Thyroid gland (tissue), 4 donors: ENCODE measurements at regions not wholly inside any gene's neighbourhood (a gene's known extent, or its start where the extent isn't known, plus 50 kb on each side); places are given as distances from the start of the nearest gene placed in this dataset.

Source experiments
- DNase-seq, 2 donors: peaks; one replicate each; pipeline ENCODE4 v3.0.0-alpha.2; 2019
- H3K27ac ChIP-seq, 3 donors: fragments of 200-600 bp; sonication (generic); 1 replicate in 2 of 3; 2 replicates in 1 of 3; pipeline ENCODE4 v1.5.1; 2016 to 2019; ENCODE audit warnings: mild to moderate bottlenecking in 1 of 3, moderate library complexity in 1 of 3
- H3K27me3 ChIP-seq: fragments of 200-600 bp; sonication (generic); one replicate; pipeline ENCODE4 v1.5.1; 2019
- H3K36me3 ChIP-seq, 2 donors: fragments of 200-600 bp; sonication (generic); one replicate each; pipeline ENCODE4 v1.5.1; 2016 to 2019
- H3K4me1 ChIP-seq, 2 donors: fragments of 200-600 bp; sonication (generic); one replicate each; pipeline ENCODE4 v1.5.1; 2017 to 2019
- H3K4me3 ChIP-seq, 3 donors: fragments of 200-600 bp; sonication (generic); replicated peaks in 1 of 3; 1 replicate in 2 of 3; 2 replicates in 1 of 3; pipeline ENCODE4 v1.5.1; 2016; ENCODE audit warnings: mild to moderate bottlenecking in 1 of 3
- H3K9me3 ChIP-seq: fragments of 200-600 bp; sonication (generic); one replicate; pipeline ENCODE4 v1.5.1; 2017
- POLR2A ChIP-seq, 2 donors: fragments of 450-650 bp; IDR thresholded peaks; one replicate each; pipeline ENCODE4 v1.6.1; 2017; ENCODE audit warnings: antibody characterized with exemption in 2 of 2, mild to moderate bottlenecking in 2 of 2, moderate library complexity in 1 of 2
- WGBS, 2 donors: methylation state at CpG; one replicate each; pipeline ENCODE4 v1.1.5; 2017; 5-methylcytosine and 5-hydroxymethylcytosine counted together
- intact Hi-C: fragments of 100-400 bp; cut with DNase I; formaldehyde crosslinking; loops from one replicate; pipeline ENCODE4 v1.15.1; 2023
- TF ChIP-seq, protein P1 (sequence below), 6 experiments: fragments of 200-600 bp in 3 of 6; fragments of 450-650 bp in 3 of 6; sonication (generic) in 3 of 6; IDR thresholded peaks; one replicate each; pipeline ENCODE4 v1.5.1; 2016 to 2019; ENCODE audit warnings: antibody characterized with exemption in 6 of 6, mild to moderate bottlenecking in 2 of 6, inconsistent platforms in 1 of 6, moderate library complexity in 1 of 6

GRCh38 chr3:159649951-159650350, 338.7 kb upstream of the IL12A start:
- no peak for DNase-seq
- Histone ChIP-seq H3K9me3 (no peaks in the 10 kb centered on the region), H3K4me1 (no peaks in the 10 kb centered on the region), H3K4me3 (no peak overlapping the region), H3K27me3 (no peaks in the 10 kb centered on the region), H3K36me3 (no peaks in the 10 kb centered on the region), H3K27ac (no peak overlapping the region)
- intact Hi-C loops, result no loop called here
- TF ChIP-seq POLR2A (IDR thresholded peaks at IDR 0.05), result no peak
- TF ChIP-seq, protein P1, sequence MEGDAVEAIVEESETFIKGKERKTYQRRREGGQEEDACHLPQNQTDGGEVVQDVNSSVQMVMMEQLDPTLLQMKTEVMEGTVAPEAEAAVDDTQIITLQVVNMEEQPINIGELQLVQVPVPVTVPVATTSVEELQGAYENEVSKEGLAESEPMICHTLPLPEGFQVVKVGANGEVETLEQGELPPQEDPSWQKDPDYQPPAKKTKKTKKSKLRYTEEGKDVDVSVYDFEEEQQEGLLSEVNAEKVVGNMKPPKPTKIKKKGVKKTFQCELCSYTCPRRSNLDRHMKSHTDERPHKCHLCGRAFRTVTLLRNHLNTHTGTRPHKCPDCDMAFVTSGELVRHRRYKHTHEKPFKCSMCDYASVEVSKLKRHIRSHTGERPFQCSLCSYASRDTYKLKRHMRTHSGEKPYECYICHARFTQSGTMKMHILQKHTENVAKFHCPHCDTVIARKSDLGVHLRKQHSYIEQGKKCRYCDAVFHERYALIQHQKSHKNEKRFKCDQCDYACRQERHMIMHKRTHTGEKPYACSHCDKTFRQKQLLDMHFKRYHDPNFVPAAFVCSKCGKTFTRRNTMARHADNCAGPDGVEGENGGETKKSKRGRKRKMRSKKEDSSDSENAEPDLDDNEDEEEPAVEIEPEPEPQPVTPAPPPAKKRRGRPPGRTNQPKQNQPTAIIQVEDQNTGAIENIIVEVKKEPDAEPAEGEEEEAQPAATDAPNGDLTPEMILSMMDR (IDR thresholded peaks at IDR 0.05), result no peak

DNA sequence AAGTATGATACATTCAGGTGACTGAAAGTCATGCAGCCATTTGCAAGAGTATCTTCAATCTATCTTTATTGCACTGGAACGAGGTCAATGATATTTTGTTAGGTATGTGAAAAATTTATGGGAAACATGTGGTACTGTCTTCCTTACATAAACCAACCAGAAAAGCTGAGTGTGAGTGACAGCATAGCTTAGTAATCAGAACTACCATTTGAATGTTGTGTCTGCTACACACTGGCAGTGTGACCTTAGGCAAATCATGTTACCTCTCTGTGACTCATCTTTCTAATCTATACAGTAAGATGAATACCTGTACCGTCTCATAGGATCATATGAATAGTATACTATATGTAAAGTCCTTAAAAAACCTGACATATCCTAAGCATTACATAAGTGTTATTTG, 337.9 kb upstream of the IL12A start:
- no peak overlapping the region for H3K4me3 ChIP-seq
- intact Hi-C loops, result no loop called here
- H3K27ac ChIP-seq, result no peak overlapping the region
- TF ChIP-seq, protein P1 (IDR thresholded peaks at IDR 0.05), result no peak
- no peak for TF ChIP-seq POLR2A (IDR thresholded peaks at IDR 0.05)
- H3K27me3 ChIP-seq, result no peaks in the 10 kb centered on the region
- DNase-seq, result no peak
- H3K4me1 ChIP-seq, result no peaks in the 10 kb centered on the region
- no peaks in the 10 kb centered on the region for H3K9me3 ChIP-seq
- WGBS, 2 donors, result 83% methylated on average over 2 of the region's 2 CpGs
- no peaks in the 10 kb centered on the region for H3K36me3 ChIP-seq

- intact Hi-C loops, result no loop called here
- WGBS, 2 donors, result 62 to 64% methylated on average over 2 of the region's 2 CpGs
- DNase-seq, result no peak
- no peak for TF ChIP-seq POLR2A (IDR thresholded peaks at IDR 0.05)
- TF ChIP-seq, protein P1 (IDR thresholded peaks at IDR 0.05), result no peak
- H3K4me3 ChIP-seq, result no peak overlapping the region
- no peaks in the 10 kb centered on the region for H3K27me3 ChIP-seq
- no peak overlapping the region for H3K27ac ChIP-seq
- H3K36me3 ChIP-seq, result no peaks in the 10 kb centered on the region
- no peaks in the 10 kb centered on the region for H3K9me3 ChIP-seq
- no peaks in the 10 kb centered on the region for H3K4me1 ChIP-seq
Measured at GRCh38 chr3:159652452-159652851, 336.2 kb upstream of the IL12A start.

DNA sequence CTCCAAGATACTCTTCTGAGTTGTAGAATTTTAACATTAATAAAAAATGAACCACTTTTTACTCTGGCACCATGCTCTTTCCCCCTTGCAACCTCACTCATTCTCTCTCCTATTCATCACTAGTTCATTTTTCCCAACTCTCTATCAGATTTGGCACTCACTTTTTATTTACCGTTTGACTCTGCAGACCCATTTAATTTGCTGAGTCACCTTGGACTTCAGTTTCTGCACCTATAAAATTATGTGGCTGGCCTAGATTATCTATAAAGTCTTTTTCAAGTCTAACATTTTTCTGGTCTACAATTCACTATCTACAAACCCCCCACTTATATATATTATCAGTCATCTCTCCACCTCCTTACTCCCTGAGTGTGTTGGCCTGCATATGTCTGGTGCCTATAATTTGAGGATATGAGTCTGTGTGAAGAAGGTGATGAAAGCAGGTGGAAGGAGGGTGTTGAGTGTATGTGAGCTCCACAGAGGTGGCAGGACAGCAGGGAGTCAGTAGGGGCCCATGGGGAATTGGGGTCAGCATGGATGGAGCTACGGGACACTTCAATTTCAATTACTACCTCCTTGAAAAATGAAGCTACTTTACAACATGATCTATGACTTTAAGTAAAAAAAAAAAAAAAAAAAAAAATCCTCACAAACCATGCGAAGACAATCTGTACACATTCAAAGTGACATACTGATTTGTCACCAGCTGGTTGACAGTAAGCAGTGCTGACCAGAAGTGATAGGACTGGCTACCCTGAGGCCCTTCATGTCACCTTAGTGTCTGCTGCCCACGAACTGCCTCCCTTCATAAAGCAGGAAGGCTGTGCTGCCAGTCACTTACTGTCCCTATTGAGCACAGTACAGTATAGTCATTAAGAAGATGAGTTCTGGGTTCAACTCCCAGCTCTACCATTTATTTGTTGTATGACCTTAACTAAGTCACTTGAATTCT, 334.2 kb upstream of the IL12A start:
- TF ChIP-seq POLR2A (IDR thresholded peaks at IDR 0.05), result no peak
- TF ChIP-seq, protein P1 (IDR thresholded peaks at IDR 0.05), result no peak
- 78 to 80% methylated on average over 4 of the region's 4 CpGs for WGBS, 2 donors

DNA sequence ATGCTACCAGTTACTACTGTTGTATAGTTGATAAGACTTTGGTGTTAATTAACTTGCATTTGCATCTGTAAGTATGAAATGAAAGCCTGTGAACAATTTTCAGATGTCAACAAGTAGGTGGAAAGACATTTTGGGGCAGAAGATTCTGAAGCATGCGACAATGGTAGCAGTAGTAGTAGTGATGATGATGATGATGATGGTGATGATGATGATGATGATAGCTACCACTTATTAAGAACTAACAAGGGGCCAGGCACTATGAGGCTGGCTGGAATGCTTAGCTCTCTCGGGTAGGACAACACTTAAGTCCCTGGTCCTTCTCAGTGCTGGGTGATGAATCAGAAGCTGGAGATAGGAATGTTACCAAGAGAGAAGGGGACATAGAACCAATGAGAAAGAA, 333.4 kb upstream of the IL12A start:
- Histone ChIP-seq H3K4me1 (no peaks in the 10 kb centered on the region), H3K27me3 (no peaks in the 10 kb centered on the region), H3K9me3 (no peaks in the 10 kb centered on the region), H3K36me3 (no peaks in the 10 kb centered on the region), H3K27ac (no peak overlapping the region), H3K4me3 (no peak overlapping the region)
- TF ChIP-seq, protein P1 (IDR thresholded peaks at IDR 0.05), result no peak
- TF ChIP-seq POLR2A (IDR thresholded peaks at IDR 0.05), result no peak
- DNase-seq, result no peak
- intact Hi-C loops, result no loop called here
- 89% methylated on average over 2 of the region's 2 CpGs for WGBS, 2 donors

More for the DNA sequence above, 334.2 kb upstream of the IL12A start:
- intact Hi-C loops, result no loop called here
- DNase-seq, result no peak
- Histone ChIP-seq H3K27ac (no peak overlapping the region), H3K36me3 (no peaks in the 10 kb centered on the region), H3K4me1 (no peaks in the 10 kb centered on the region), H3K27me3 (no peaks in the 10 kb centered on the region), H3K9me3 (no peaks in the 10 kb centered on the region), H3K4me3 (no peak overlapping the region)
